RKO (cell line): ENCODE measurements at regions not wholly inside any gene's neighbourhood (a gene's known extent, or its start where the extent isn't known, plus 50 kb on each side); places are given as distances from the start of the nearest gene placed in this dataset.

ENCODE experiments used
- DNase-seq: peaks from one replicate; pipeline ENCODE4 v3.0.0-alpha.2; 2016; ENCODE audit warnings: low spot score

- no peak for DNase-seq
Measured at GRCh38 chr13:64438084-64438483, 2792.1 kb downstream of the PCDH9 start.

- no peak for DNase-seq
Measured at GRCh38 chr13:64429691-64430090, 2800.4 kb downstream of the PCDH9 start.

- no peak for DNase-seq
Measured at GRCh38 chr13:64428196-64428595, 2801.9 kb downstream of the PCDH9 start.

- no peak for DNase-seq
Measured at GRCh38 chr13:64423467-64423866, 2806.7 kb downstream of the PCDH9 start.

GRCh38 chr13:64420181-64420580 lies 2810.0 kb downstream of the PCDH9 start:
- no peak for DNase-seq

GRCh38 chr13:64417581-64417980 lies 2812.6 kb downstream of the PCDH9 start:
- DNase-seq = no peak

GRCh38 chr13:64414381-64414780 lies 2815.8 kb downstream of the PCDH9 start:
- no peak for DNase-seq

- DNase-seq = no peak
Measured at GRCh38 chr13:64413529-64413928, 2816.6 kb downstream of the PCDH9 start.

GRCh38 chr13:64410276-64411053 lies 2819.7 kb downstream of the PCDH9 start:
- DNase-seq = no peak

- DNase-seq = no peak
Measured at GRCh38 chr13:64397701-64398100, 2832.4 kb downstream of the PCDH9 start.

GRCh38 chr13:64377606-64378005 lies 2852.5 kb downstream of the PCDH9 start:
- DNase-seq = no peak

GRCh38 chr13:64371461-64371860 lies 2858.7 kb downstream of the PCDH9 start:
- DNase-seq = no peak

GRCh38 chr13:64371045-64371444 lies 2859.1 kb downstream of the PCDH9 start:
- DNase-seq = peak; percentile 66

GRCh38 chr13:64369121-64369520 lies 2861.0 kb downstream of the PCDH9 start:
- DNase-seq = no peak

- DNase-seq = no peak
Measured at GRCh38 chr13:64362564-64362963, 2867.6 kb downstream of the PCDH9 start.

- no peak for DNase-seq
Measured at GRCh38 chr13:64347664-64348063, 2882.5 kb downstream of the PCDH9 start.

GRCh38 chr13:64339373-64340063 lies 2890.6 kb downstream of the PCDH9 start:
- no peak for DNase-seq

- DNase-seq = no peak
Measured at GRCh38 chr13:64338671-64339070, 2891.5 kb downstream of the PCDH9 start.

- DNase-seq = no peak
Measured at GRCh38 chr13:64333888-64334287, 2896.2 kb downstream of the PCDH9 start.

- no peak for DNase-seq
Measured at GRCh38 chr13:64332048-64332447, 2898.1 kb downstream of the PCDH9 start.

- no peak for DNase-seq
Measured at GRCh38 chr13:64327505-64328194, 2902.5 kb downstream of the PCDH9 start.

- no peak for DNase-seq
Measured at GRCh38 chr13:64314331-64314730, 2898.7 kb upstream of the PCDH20 start.

GRCh38 chr13:64311948-64312347 lies 2896.3 kb upstream of the PCDH20 start:
- DNase-seq = no peak
